Mucosa of rectum (tissue), 2 donors: ENCODE measurements at regions not wholly inside any gene's neighbourhood (a gene's known extent, or its start where the extent isn't known, plus 50 kb on each side); places are given as distances from the start of the nearest gene placed in this dataset.

Experiments used
- H3K27ac ChIP-seq, 2 donors: one replicate each; pipeline ENCODE4 v1.7.0; 2013; ENCODE audit warnings: inconsistent platforms in 2 of 2, low read depth in 2 of 2, low read length in 2 of 2
- H3K27me3 ChIP-seq, 2 donors: one replicate each; pipeline ENCODE4 v1.7.0; 2013; ENCODE audit warnings: low read length in 2 of 2; ENCODE audit not compliant: control insufficient read depth in 2 of 2, insufficient read depth in 2 of 2
- H3K36me3 ChIP-seq, 2 donors: one replicate each; pipeline ENCODE4 v1.7.0; 2013; ENCODE audit warnings: low read length in 2 of 2; ENCODE audit not compliant: control insufficient read depth in 2 of 2, insufficient read depth in 2 of 2
- H3K4me1 ChIP-seq, 2 donors: one replicate each; pipeline ENCODE4 v1.7.0; 2013; ENCODE audit warnings: low read length in 2 of 2, mild to moderate bottlenecking in 1 of 2; ENCODE audit not compliant: control insufficient read depth in 2 of 2, insufficient read depth in 2 of 2
- H3K4me3 ChIP-seq, 2 donors: one replicate each; pipeline ENCODE4 v1.7.0; 2013; ENCODE audit warnings: low read length in 2 of 2
- H3K9ac ChIP-seq, 2 donors: one replicate each; pipeline ENCODE4 v1.7.0; 2013; ENCODE audit warnings: low read length in 2 of 2, low read depth in 1 of 2, mild to moderate bottlenecking in 1 of 2
- H3K9me3 ChIP-seq, 2 donors: one replicate each; pipeline ENCODE4 v1.7.0; 2013; ENCODE audit warnings: low read length in 2 of 2; ENCODE audit not compliant: control insufficient read depth in 2 of 2
- donor health status: healthy.
- donor health status: Normal muscosa, but diverticular disease.

DNA sequence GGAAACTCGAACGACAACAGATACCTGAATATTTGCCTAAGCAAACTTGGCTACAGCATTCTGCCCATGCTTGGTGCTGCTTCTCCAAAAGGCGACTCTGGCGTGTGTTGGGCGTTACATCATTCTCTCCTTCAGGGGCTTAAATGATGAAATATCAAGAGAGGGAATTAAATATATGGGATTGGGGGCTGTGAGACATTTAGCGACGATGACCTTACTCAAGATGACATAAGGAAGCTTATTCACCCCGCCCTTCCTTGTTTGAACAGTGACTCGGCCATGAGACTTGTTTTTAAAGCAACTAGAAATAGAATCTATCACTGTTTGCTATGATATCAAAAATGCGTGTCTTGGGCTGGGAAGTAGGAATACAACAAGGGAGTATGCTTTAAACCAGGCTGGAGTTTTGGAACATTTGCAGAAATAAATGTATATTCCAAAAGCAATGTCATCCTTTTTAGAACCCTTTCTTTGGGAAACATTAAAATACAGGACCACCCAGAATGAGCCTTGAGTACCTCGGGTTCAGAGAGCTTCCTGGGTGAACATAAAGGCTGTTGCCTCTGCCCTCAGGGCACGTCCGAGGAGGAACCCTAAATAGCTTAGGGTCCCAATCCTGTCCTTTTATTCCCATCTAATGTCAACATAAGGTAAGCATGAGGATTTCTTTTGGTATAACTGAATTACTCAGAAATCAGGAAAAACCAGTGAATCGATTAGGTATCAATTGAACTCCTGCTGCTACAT lies 123.3 kb upstream of the SLC45A1 start:
- H3K4me1 ChIP-seq = peaks cover 0 to 10% of the 10 kb centered on the region in 2 donors
- H3K36me3 ChIP-seq = no peaks in the 10 kb centered on the region
- no peaks in the 10 kb centered on the region for H3K27me3 ChIP-seq
- H3K4me3 ChIP-seq = no peak overlapping the region
- H3K9me3 ChIP-seq = no peaks in the 10 kb centered on the region
- H3K27ac ChIP-seq = peak overlapping the region in 1 of 2 donors; percentile 14
- no peak overlapping the region for H3K9ac ChIP-seq

- H3K36me3 ChIP-seq = no peaks in the 10 kb centered on the region
- H3K9me3 ChIP-seq = no peaks in the 10 kb centered on the region
- H3K27me3 ChIP-seq = no peaks in the 10 kb centered on the region
- H3K9ac ChIP-seq = no peak overlapping the region
- peaks cover 0 to 10% of the 10 kb centered on the region in 2 donors for H3K4me1 ChIP-seq
- no peak overlapping the region for H3K27ac ChIP-seq
- H3K4me3 ChIP-seq = no peak overlapping the region
Observed at GRCh38 chr1:8193840-8194406, 124.0 kb upstream of the SLC45A1 start.

GRCh38 chr1:8191474-8191873 lies 126.4 kb upstream of the SLC45A1 start:
- Histone ChIP-seq H3K27me3 (no peaks in the 10 kb centered on the region), H3K9me3 (no peaks in the 10 kb centered on the region), H3K9ac (no peak overlapping the region), H3K4me1 (peaks cover 0 to 5% of the 10 kb centered on the region in 2 donors), H3K27ac (no peak overlapping the region), H3K36me3 (no peaks in the 10 kb centered on the region), H3K4me3 (no peak overlapping the region)

GRCh38 chr1:8189931-8190483 lies 127.9 kb upstream of the SLC45A1 start:
- H3K9ac ChIP-seq = no peak overlapping the region
- no peak overlapping the region for H3K4me3 ChIP-seq
- no peaks in the 10 kb centered on the region for H3K27me3 ChIP-seq
- H3K36me3 ChIP-seq = no peaks in the 10 kb centered on the region
- H3K27ac ChIP-seq = no peak overlapping the region
- H3K4me1 ChIP-seq = peaks cover 0 to 3% of the 10 kb centered on the region in 2 donors
- H3K9me3 ChIP-seq = no peaks in the 10 kb centered on the region

DNA sequence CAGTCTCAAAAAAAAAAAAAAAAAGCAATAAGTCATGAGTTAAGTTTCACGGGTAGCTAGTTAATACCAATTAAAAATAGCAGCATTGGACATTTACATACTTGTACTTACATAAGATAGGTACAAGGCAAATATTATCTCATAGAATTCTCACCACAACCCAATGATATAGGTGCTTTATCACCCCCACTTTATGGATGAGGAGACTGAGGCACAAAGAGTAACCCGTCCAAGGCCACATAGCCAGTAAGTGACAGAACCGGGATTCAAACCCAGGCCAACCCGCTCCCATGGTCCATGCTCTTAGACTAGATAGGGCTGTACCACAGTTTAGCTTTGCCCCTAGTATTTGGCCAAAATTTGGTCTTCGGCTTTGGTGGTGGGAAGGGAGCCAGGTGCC lies 132.5 kb upstream of the SLC45A1 start:
- H3K9ac ChIP-seq = no peak overlapping the region

DNA sequence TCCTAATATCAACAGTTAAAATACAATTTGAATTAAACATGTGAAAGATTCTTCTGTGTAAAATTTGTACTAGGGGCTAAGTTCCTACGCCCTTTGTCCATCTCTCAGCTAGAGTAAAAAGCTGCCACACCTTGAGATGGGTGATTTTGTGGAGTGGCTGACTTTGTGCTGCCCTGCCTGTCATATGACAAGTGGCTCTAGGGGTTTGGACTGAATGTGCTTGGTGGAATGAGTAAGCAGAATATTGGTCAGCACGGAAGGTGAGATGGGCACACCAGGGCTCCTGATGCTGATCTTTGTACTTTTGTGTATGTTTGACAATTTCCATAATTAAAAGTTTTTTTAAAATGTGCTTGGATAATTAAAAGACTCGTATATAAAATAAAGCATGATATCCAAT lies 133.6 kb upstream of the SLC45A1 start:
- Histone ChIP-seq H3K4me3 (no peak overlapping the region), H3K9me3 (no peaks in the 10 kb centered on the region), H3K9ac (no peak overlapping the region), H3K27me3 (no peaks in the 10 kb centered on the region), H3K36me3 (no peaks in the 10 kb centered on the region), H3K27ac (no peak overlapping the region), H3K4me1 (peaks cover 4 to 8% of the 10 kb centered on the region in 2 donors)

More for the DNA sequence above, 132.5 kb upstream of the SLC45A1 start:
- no peak overlapping the region for H3K27ac ChIP-seq
- no peak overlapping the region for H3K4me3 ChIP-seq
- H3K4me1 ChIP-seq = peaks cover 4 to 8% of the 10 kb centered on the region in 2 donors
- H3K9me3 ChIP-seq = no peaks in the 10 kb centered on the region
- H3K36me3 ChIP-seq = no peaks in the 10 kb centered on the region
- no peaks in the 10 kb centered on the region for H3K27me3 ChIP-seq

- peak overlapping the region; percentile 61 to 73 for H3K27ac ChIP-seq
Observed at GRCh38 chr1:8182034-8182761, 135.7 kb upstream of the SLC45A1 start.

DNA sequence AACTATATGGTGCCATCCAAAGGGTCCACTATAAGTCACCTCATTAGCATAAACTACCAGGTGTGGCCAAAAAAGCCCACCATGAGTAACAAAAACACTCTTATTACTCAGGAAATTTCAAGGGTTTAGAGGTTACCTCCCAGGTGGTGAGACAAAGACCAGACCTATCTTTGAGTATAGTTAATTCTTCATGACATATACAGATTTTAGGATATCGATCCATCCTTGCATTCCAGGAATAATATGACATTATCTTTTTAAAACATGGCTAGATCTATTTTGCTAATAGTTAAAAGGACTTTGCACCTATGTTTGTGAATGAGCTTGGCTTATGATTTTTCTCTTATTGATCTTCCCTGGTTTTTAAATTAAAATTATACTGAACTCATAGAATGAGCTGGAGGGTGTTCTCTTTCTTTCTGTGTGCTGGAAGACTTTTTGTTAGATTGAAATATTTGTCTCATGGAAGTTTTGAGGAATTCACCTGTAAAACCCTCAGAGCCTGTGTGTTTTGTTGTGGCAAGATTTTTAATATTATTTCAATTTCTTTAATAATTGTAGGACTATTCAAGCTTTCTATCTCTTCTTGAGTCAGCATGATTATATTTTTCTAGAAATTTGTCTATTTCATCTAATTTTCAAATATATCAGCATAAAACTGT lies 138.7 kb upstream of the SLC45A1 start:
- Histone ChIP-seq H3K27me3 (no peaks in the 10 kb centered on the region), H3K4me3 (no peak overlapping the region), H3K27ac (no peak overlapping the region), H3K36me3 (no peaks in the 10 kb centered on the region), H3K9ac (no peak overlapping the region), H3K4me1 (peaks cover 4 to 10% of the 10 kb centered on the region in 2 donors), H3K9me3 (peaks cover 4% of the 10 kb centered on the region in 2 donors)

More at GRCh38 chr1:8182034-8182761, 135.7 kb upstream of the SLC45A1 start:
- H3K27me3 ChIP-seq = no peaks in the 10 kb centered on the region
- H3K9ac ChIP-seq = no peak overlapping the region
- H3K36me3 ChIP-seq = no peaks in the 10 kb centered on the region
- peaks cover 4% of the 10 kb centered on the region in 2 donors for H3K9me3 ChIP-seq
- peaks cover 4 to 8% of the 10 kb centered on the region in 2 donors for H3K4me1 ChIP-seq
- peak overlapping the region in 1 of 2 donors; percentile 48 for H3K4me3 ChIP-seq

- Histone ChIP-seq H3K9ac (no peak overlapping the region), H3K27ac (no peak overlapping the region), H3K36me3 (no peaks in the 10 kb centered on the region), H3K9me3 (peaks cover 4% of the 10 kb centered on the region in 2 donors), H3K4me3 (no peak overlapping the region), H3K27me3 (no peaks in the 10 kb centered on the region), H3K4me1 (peaks cover 0 to 5% of the 10 kb centered on the region in 2 donors)
Observed at GRCh38 chr1:8176279-8176678, 141.6 kb upstream of the SLC45A1 start.
